B cell (primary cell): ENCODE measurements at regions not wholly inside any gene's neighbourhood (a gene's known extent, or its start where the extent isn't known, plus 50 kb on each side); places are given as distances from the start of the nearest gene placed in this dataset.

Source experiments
- EZH2 ChIP-seq: IDR thresholded peaks from 2 replicates; pipeline ENCODE4 v1.6.1; 2012; ENCODE audit warnings: borderline replicate concordance, low read depth, mild to moderate bottlenecking, moderate library complexity, low read length; ENCODE audit not compliant: insufficient read depth, poor library complexity, severe bottlenecking
- TF ChIP-seq, protein P1 (sequence below): fragments of 200-600 bp; IDR thresholded peaks from one replicate; pipeline ENCODE4 v1.8.0; 2022; ENCODE audit warnings: antibody characterized with exemption, mild to moderate bottlenecking

DNA sequence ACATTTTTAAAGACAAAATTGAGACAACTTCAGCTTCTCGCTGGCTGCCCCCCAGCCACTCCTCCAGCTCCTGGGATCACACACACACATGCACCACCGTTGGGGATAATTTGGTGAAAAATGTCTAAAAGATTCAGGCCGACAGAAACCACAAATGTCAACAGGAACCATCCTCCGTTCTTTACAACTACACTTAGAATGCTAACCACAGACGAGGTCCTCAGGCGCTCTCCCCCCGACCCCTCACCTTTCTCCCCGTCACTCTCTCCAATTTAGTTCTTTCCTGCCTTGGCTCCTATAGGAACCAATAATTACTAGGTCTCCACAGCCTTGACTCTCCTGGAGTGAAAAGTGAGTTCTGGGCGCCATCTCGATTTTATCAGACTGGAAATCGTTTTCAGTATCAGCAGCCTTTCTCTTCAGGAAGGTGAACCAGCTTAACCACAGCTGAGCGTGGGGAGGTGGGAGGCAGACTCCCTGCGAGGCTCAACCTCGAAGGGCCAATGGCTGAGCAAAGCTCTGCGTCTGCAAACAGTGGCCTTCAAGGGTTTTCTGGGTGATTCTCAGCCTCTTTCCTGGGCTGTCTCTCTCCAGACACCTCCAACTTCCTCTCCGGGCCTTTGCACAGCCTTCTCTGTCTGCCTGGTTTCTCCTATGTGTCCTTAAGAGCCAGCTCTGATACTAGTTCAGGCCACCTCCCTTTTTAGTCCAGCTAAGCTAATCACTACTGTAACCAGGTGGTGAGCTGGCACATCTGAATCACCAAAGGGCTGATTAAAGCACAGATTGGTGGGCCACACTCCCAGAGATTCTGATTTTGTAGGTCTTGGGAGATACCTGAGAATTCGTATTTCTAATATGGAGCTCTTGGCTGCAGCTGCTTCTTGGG lies 115.7 kb upstream of the COPS8 start:
- no peak for TF ChIP-seq EZH2
- TF ChIP-seq, protein P1, sequence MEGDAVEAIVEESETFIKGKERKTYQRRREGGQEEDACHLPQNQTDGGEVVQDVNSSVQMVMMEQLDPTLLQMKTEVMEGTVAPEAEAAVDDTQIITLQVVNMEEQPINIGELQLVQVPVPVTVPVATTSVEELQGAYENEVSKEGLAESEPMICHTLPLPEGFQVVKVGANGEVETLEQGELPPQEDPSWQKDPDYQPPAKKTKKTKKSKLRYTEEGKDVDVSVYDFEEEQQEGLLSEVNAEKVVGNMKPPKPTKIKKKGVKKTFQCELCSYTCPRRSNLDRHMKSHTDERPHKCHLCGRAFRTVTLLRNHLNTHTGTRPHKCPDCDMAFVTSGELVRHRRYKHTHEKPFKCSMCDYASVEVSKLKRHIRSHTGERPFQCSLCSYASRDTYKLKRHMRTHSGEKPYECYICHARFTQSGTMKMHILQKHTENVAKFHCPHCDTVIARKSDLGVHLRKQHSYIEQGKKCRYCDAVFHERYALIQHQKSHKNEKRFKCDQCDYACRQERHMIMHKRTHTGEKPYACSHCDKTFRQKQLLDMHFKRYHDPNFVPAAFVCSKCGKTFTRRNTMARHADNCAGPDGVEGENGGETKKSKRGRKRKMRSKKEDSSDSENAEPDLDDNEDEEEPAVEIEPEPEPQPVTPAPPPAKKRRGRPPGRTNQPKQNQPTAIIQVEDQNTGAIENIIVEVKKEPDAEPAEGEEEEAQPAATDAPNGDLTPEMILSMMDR: no peak
